NB4 (cell line): ENCODE measurements at regions not wholly inside any gene's neighbourhood (a gene's known extent, or its start where the extent isn't known, plus 50 kb on each side); places are given as distances from the start of the nearest gene placed in this dataset.

ENCODE experiments used
- CTCF ChIP-seq: IDR thresholded peaks from one replicate; pipeline ENCODE4 v1.5.1; 2012; ENCODE audit warnings: low read depth, low read length
- POLR2A ChIP-seq: IDR thresholded peaks from 2 replicates; pipeline ENCODE4 v1.6.1; 2011; ENCODE audit warnings: mild to moderate bottlenecking; ENCODE audit not compliant: insufficient read length; ENCODE audit errors: extremely low read depth
- TF ChIP-seq, protein P1 (sequence below): IDR thresholded peaks from 2 replicates; pipeline ENCODE4 v1.6.1; 2011; ENCODE audit warnings: low read depth, low read length

DNA sequence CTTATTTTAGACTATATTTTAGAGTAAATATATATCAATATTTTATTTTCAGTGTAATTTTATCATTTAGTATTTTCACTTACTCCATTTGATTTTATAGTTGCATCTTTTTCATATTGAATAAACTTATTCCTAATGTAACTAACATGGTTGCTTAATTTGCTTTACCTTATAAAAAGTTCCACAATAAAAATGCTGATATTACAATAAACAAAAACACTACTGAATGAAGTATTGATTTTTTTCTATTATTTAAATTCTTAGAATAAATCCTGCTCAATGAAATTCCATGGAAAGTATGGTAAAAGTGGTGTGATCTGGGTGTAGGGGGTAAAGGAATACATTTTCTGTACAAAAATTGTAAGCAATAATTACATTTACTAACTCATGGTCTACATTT lies 2074.9 kb upstream of the C9orf72 start:
- TF ChIP-seq CTCF (no peak), POLR2A (no peak)
- TF ChIP-seq, protein P1, sequence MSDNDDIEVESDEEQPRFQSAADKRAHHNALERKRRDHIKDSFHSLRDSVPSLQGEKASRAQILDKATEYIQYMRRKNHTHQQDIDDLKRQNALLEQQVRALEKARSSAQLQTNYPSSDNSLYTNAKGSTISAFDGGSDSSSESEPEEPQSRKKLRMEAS = no peak
